Neuronal stem cell (in vitro differentiated cells): ENCODE measurements at regions not wholly inside any gene's neighbourhood (a gene's known extent, or its start where the extent isn't known, plus 50 kb on each side); places are given as distances from the start of the nearest gene placed in this dataset.

Source experiments
- DNase-seq: peaks from one replicate; pipeline ENCODE4 v3.0.0-alpha.2; 2013; ENCODE audit warnings: low spot score
- H2AFZ ChIP-seq: one replicate; pipeline ENCODE4 v1.6.1; 2013; ENCODE audit warnings: mild to moderate bottlenecking, low read length, inconsistent platforms
- H2AK5ac ChIP-seq: 2 replicates; pipeline ENCODE4 v1.6.1; 2013; ENCODE audit warnings: low read depth, mild to moderate bottlenecking, inconsistent platforms, low read length, moderate library complexity, mixed read lengths
- H2BK120ac ChIP-seq: 2 replicates; pipeline ENCODE4 v1.6.1; 2013; ENCODE audit warnings: low read depth, mild to moderate bottlenecking, inconsistent platforms, low read length, moderate library complexity, mixed read lengths
- H2BK12ac ChIP-seq: one replicate; pipeline ENCODE4 v1.6.1; 2013; ENCODE audit warnings: low read length, inconsistent platforms
- H2BK15ac ChIP-seq: 2 replicates; pipeline ENCODE4 v1.6.1; 2013; ENCODE audit warnings: mild to moderate bottlenecking, low read length, inconsistent platforms, mixed read lengths
- H2BK5ac ChIP-seq: one replicate; pipeline ENCODE4 v1.6.1; 2013; ENCODE audit warnings: inconsistent platforms, mild to moderate bottlenecking, low read length, moderate library complexity
- H3K14ac ChIP-seq: one replicate; pipeline ENCODE4 v1.6.1; 2013; ENCODE audit warnings: low read length, inconsistent platforms
- H3K18ac ChIP-seq: 2 replicates; pipeline ENCODE4 v1.6.1; 2013; ENCODE audit warnings: low read length, inconsistent platforms
- H3K23ac ChIP-seq: 2 replicates; pipeline ENCODE4 v1.6.1; 2013; ENCODE audit warnings: low read depth, mild to moderate bottlenecking, mixed read lengths, low read length, inconsistent platforms; ENCODE audit not compliant: poor library complexity
- H3K27ac ChIP-seq: replicated peaks from 3 replicates; pipeline ENCODE4 v1.5.1; 2013; ENCODE audit warnings: low read length, inconsistent platforms
- H3K27me3 ChIP-seq, 3 experiments: 2 replicates each; pipeline ENCODE4 v1.6.1; 2013; ENCODE audit warnings: low read length in 3 of 3, mild to moderate bottlenecking in 2 of 3, inconsistent platforms in 1 of 3, low read depth in 1 of 3, mixed read lengths in 1 of 3, moderate library complexity in 1 of 3; ENCODE audit not compliant: control insufficient read depth in 3 of 3, insufficient read depth in 3 of 3
- H3K36me3 ChIP-seq, 2 donors: replicated peaks in 1 of 2; 2 replicates each; pipeline ENCODE4 v1.6.1; 2013; ENCODE audit warnings: low read length in 2 of 2; ENCODE audit not compliant: control insufficient read depth in 2 of 2, insufficient read depth in 2 of 2
- H3K4ac ChIP-seq: 2 replicates; pipeline ENCODE4 v1.6.1; 2013; ENCODE audit warnings: inconsistent platforms, mild to moderate bottlenecking, low read length, moderate library complexity
- H3K4me1 ChIP-seq, 2 donors: 1 replicate in 1 of 2; 2 replicates in 1 of 2; pipeline ENCODE4 v1.6.1; 2013; ENCODE audit warnings: low read length in 2 of 2, low read depth in 1 of 2; ENCODE audit not compliant: control insufficient read depth in 2 of 2, insufficient read depth in 1 of 2
- H3K4me2 ChIP-seq: one replicate; pipeline ENCODE4 v1.6.1; 2013; ENCODE audit warnings: mild to moderate bottlenecking, low read length, inconsistent platforms; ENCODE audit not compliant: insufficient read depth, poor library complexity, severe bottlenecking
- H3K4me3 ChIP-seq, 2 donors: 2 replicates each; pipeline ENCODE4 v1.5.1; 2013; ENCODE audit warnings: low read length in 2 of 2, mild to moderate bottlenecking in 2 of 2, inconsistent platforms in 1 of 2, moderate library complexity in 1 of 2
- H3K79me1 ChIP-seq: one replicate; pipeline ENCODE4 v1.6.1; 2013; ENCODE audit warnings: low read depth, mild to moderate bottlenecking, inconsistent platforms, low read length, moderate library complexity
- H3K9ac ChIP-seq: one replicate; pipeline ENCODE4 v1.6.1; 2013; ENCODE audit warnings: mild to moderate bottlenecking, low read depth, low read length, inconsistent platforms; ENCODE audit not compliant: poor library complexity
- H3K9me3 ChIP-seq, 2 donors: replicated peaks in 1 of 2; 2 replicates each; pipeline versions ENCODE3 to v1.6.1; 2013; ENCODE audit warnings: low read length in 2 of 2, mild to moderate bottlenecking in 2 of 2, inconsistent platforms in 1 of 2, low read depth in 1 of 2, mixed read lengths in 1 of 2, moderate library complexity in 1 of 2; ENCODE audit not compliant: control insufficient read depth in 2 of 2, insufficient read depth in 1 of 2
- H4K8ac ChIP-seq: one replicate; pipeline ENCODE4 v1.6.1; 2013; ENCODE audit warnings: low read depth, mild to moderate bottlenecking, inconsistent platforms, low read length, moderate library complexity
- H4K91ac ChIP-seq: one replicate; pipeline ENCODE4 v1.6.1; 2013; ENCODE audit warnings: low read length, low read depth, mild to moderate bottlenecking, inconsistent platforms; ENCODE audit not compliant: poor library complexity
- WGBS, 2 donors: extraction: QIAGEN DNeasy Blood & Tissue Kit; methylation state at CpG; one replicate each; pipeline ENCODE4 v1.1.7; 2013; ENCODE audit warnings: missing lambda C conversion rate in 2 of 2, mixed read lengths in 1 of 2; ENCODE audit not compliant: insufficient read length in 2 of 2, insufficient replicate concordance in 1 of 2; ENCODE audit errors: extremely low coverage in 2 of 2; 5-methylcytosine and 5-hydroxymethylcytosine counted together

DNA sequence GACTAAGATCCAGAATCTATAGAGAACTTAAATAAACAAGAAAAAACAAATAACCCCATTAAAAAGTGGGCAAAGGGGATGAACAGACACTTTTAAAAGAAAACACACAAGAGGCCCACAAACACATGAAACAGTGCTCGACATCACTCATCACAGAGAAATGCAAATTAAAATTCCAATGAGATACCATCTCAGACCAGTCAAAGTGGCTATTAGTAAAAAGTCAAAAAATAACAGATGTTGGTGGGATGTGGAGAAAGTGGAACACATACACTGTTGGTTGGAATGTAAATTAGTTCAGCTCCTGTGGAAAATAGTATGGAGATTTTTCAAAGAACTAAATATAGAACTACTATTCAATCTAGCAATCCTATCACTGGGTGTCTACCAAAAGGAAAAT is 143.1 kb downstream of the IFI44 start:
- Histone ChIP-seq H3K23ac (no peak overlapping the region), H2BK5ac (no peak overlapping the region), H2AFZ (no peak overlapping the region), H3K9me3 (no peaks in the 10 kb centered on the region), H3K14ac (no peak overlapping the region), H3K27ac (no peak overlapping the region), H3K79me1 (no peaks in the 10 kb centered on the region), H2BK15ac (no peak overlapping the region), H3K4ac (no peak overlapping the region), H2BK120ac (no peak overlapping the region), H3K18ac (no peak overlapping the region), H3K4me2 (no peak overlapping the region), H3K4me1 (no peaks in the 10 kb centered on the region), H3K4me3 (no peak overlapping the region), H2AK5ac (no peak overlapping the region), H4K91ac (no peak overlapping the region), H3K27me3 (no peaks in the 10 kb centered on the region), H3K9ac (no peak overlapping the region), H3K36me3 (no peaks in the 10 kb centered on the region), H2BK12ac (no peak overlapping the region), H4K8ac (no peak overlapping the region)
- no peak for DNase-seq
- WGBS, 2 donors: no CpG with 5 or more reads among the region's 1 CpG

- H4K8ac ChIP-seq: no peak overlapping the region
- no peaks in the 10 kb centered on the region for H3K79me1 ChIP-seq
- no peaks in the 10 kb centered on the region for H3K9me3 ChIP-seq
- no CpG with 5 or more reads among the region's 3 CpGs for WGBS, 2 donors
- H2AFZ ChIP-seq: no peak overlapping the region
- H3K36me3 ChIP-seq: no peaks in the 10 kb centered on the region
- H3K18ac ChIP-seq: no peak overlapping the region
- no peak overlapping the region for H2BK12ac ChIP-seq
- no peak overlapping the region for H3K23ac ChIP-seq
- H3K9ac ChIP-seq: no peak overlapping the region
- H3K14ac ChIP-seq: no peak overlapping the region
- H3K27me3 ChIP-seq: no peaks in the 10 kb centered on the region
- no peak overlapping the region for H2AK5ac ChIP-seq
- DNase-seq: no peak
- H3K4me2 ChIP-seq: no peak overlapping the region
- no peak overlapping the region for H2BK120ac ChIP-seq
- H2BK5ac ChIP-seq: no peak overlapping the region
- H3K4me3 ChIP-seq: no peak overlapping the region
- no peak overlapping the region for H3K4ac ChIP-seq
- H4K91ac ChIP-seq: no peak overlapping the region
- no peaks in the 10 kb centered on the region for H3K4me1 ChIP-seq
- H3K27ac ChIP-seq: no peak overlapping the region
- H2BK15ac ChIP-seq: no peak overlapping the region
Measured at GRCh38 chr1:78797108-78797781, 147.6 kb downstream of the IFI44 start.

DNA sequence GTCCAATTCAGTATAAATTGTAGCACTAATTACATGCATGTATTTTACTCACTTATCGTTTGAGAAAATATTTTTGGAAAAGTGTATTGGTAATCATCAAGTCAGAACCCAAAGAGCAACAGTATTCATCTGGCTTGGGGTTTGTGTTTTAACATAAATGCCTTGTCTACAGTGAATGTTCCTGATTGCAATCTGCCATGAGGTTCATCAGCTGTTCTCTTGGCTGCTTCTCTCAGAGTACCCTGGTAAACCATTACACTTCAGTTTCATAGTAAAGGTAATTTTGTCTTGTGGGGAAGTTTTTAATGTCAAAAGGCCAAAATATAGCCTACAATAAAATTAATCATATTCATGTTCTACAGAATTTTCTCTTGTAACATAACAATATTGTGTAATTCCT is 150.3 kb downstream of the IFI44 start:
- no peak overlapping the region for H3K18ac ChIP-seq
- H3K79me1 ChIP-seq: no peaks in the 10 kb centered on the region
- DNase-seq: no peak
- no peak overlapping the region for H4K91ac ChIP-seq
- H2BK12ac ChIP-seq: no peak overlapping the region
- no peak overlapping the region for H2BK5ac ChIP-seq
- H3K27ac ChIP-seq: no peak overlapping the region
- H2AK5ac ChIP-seq: no peak overlapping the region
- no peaks in the 10 kb centered on the region for H3K4me1 ChIP-seq
- no peak overlapping the region for H3K4ac ChIP-seq
- H2BK15ac ChIP-seq: no peak overlapping the region
- no peaks in the 10 kb centered on the region for H3K36me3 ChIP-seq
- H3K9me3 ChIP-seq: no peaks in the 10 kb centered on the region
- H4K8ac ChIP-seq: no peak overlapping the region
- H3K4me2 ChIP-seq: no peak overlapping the region
- H2BK120ac ChIP-seq: no peak overlapping the region
- H3K27me3 ChIP-seq: no peaks in the 10 kb centered on the region
- no peak overlapping the region for H3K14ac ChIP-seq
- no peak overlapping the region for H3K4me3 ChIP-seq
- no peak overlapping the region for H3K23ac ChIP-seq
- no CpG with 5 or more reads among the region's 1 CpG for WGBS, 2 donors
- H3K9ac ChIP-seq: no peak overlapping the region
- no peak overlapping the region for H2AFZ ChIP-seq

GRCh38 chr1:78814176-78814575 is 164.5 kb downstream of the IFI44 start:
- Histone ChIP-seq H3K27me3 (no peaks in the 10 kb centered on the region), H3K23ac (no peak overlapping the region), H2AFZ (no peak overlapping the region), H3K18ac (no peak overlapping the region), H4K91ac (no peak overlapping the region), H3K9ac (no peak overlapping the region), H3K4ac (no peak overlapping the region), H4K8ac (no peak overlapping the region), H2BK15ac (no peak overlapping the region), H2BK120ac (no peak overlapping the region), H3K14ac (no peak overlapping the region), H3K79me1 (no peaks in the 10 kb centered on the region), H3K4me1 (no peaks in the 10 kb centered on the region), H2BK12ac (no peak overlapping the region), H3K4me2 (no peak overlapping the region), H3K4me3 (no peak overlapping the region), H3K9me3 (no peaks in the 10 kb centered on the region), H3K27ac (no peak overlapping the region), H2AK5ac (no peak overlapping the region), H3K36me3 (no peaks in the 10 kb centered on the region), H2BK5ac (no peak overlapping the region)
- DNase-seq: no peak
- no CpG with 5 or more reads among the region's 1 CpG for WGBS, 2 donors
